HepG2 (cell line): ENCODE measurements at regions not wholly inside any gene's neighbourhood (a gene's known extent, or its start where the extent isn't known, plus 50 kb on each side); places are given as distances from the start of the nearest gene placed in this dataset.
A peak's percentile ranks its signal among the peaks of the same experiment; 100 is the strongest.

ENCODE experiments used
- AKAP8 ChIP-seq: sonication (generic); formaldehyde crosslinking; IDR thresholded peaks from 2 replicates; pipeline ENCODE4 v1.5.1; 2020; ENCODE audit warnings: mild to moderate bottlenecking, missing genetic modification reagents
- ATF2 ChIP-seq: sonication (generic); formaldehyde crosslinking; IDR thresholded peaks from 2 replicates; pipeline ENCODE4 v1.4.0; 2020; ENCODE audit warnings: missing genetic modification reagents
- ELF4 ChIP-seq: sonication (generic); formaldehyde crosslinking; IDR thresholded peaks from 2 replicates; pipeline ENCODE4 v1.5.0; 2020; ENCODE audit warnings: missing genetic modification reagents, mild to moderate bottlenecking, moderate library complexity, borderline replicate concordance
- GATAD2A ChIP-seq: IDR thresholded peaks from 2 replicates; pipeline ENCODE4 v1.6.1; 2016
- HNF4A ChIP-seq: sonication (generic); formaldehyde crosslinking; IDR thresholded peaks from 2 replicates; pipeline ENCODE4 v1.4.0; 2020; ENCODE audit warnings: missing genetic modification reagents
- HOXA3 ChIP-seq: sonication (generic); formaldehyde crosslinking; IDR thresholded peaks from 2 replicates; pipeline ENCODE4 v1.5.0; 2020; ENCODE audit warnings: missing genetic modification reagents
- KLF11 ChIP-seq: IDR thresholded peaks from 2 replicates; pipeline ENCODE4 v1.6.1; 2016; ENCODE audit warnings: missing compliant biosample characterization
- KMT2B ChIP-seq: IDR thresholded peaks from 2 replicates; pipeline ENCODE4 v1.6.1; 2016; ENCODE audit warnings: missing genetic modification reagents, missing compliant biosample characterization
- LCORL ChIP-seq, 2 experiments: fragments of 450-650 bp in 1 of 2; sonication (generic) in 1 of 2; formaldehyde crosslinking in 1 of 2; IDR thresholded peaks; 2 replicates each; pipeline versions ENCODE4 v1.5.0 to v1.6.1; 2017 to 2020; ENCODE audit warnings: antibody characterized with exemption in 1 of 2, missing genetic modification reagents in 1 of 2
- MAFK ChIP-seq, 2 experiments: IDR thresholded peaks in 1 of 2; conservative IDR thresholded peaks in 1 of 2; 2 replicates each; pipeline ENCODE4 v1.6.1; 2011; ENCODE audit warnings: improper control_type of control experiment in 2 of 2, low read length in 2 of 2
- MAZ ChIP-seq, 2 experiments: sonication (generic) in 1 of 2; formaldehyde crosslinking in 1 of 2; IDR thresholded peaks; 2 replicates each; pipeline versions ENCODE4 v1.5.0 to v1.6.1; 2012 to 2020; ENCODE audit warnings: low read depth in 2 of 2, mild to moderate bottlenecking in 2 of 2, borderline replicate concordance in 1 of 2, improper control_type of control experiment in 1 of 2, low read length in 1 of 2, missing genetic modification reagents in 1 of 2, moderate library complexity in 1 of 2
- MEF2D ChIP-seq: sonication (generic); formaldehyde crosslinking; IDR thresholded peaks from 2 replicates; pipeline ENCODE4 v1.5.1; 2020; ENCODE audit warnings: mild to moderate bottlenecking, missing genetic modification reagents
- MZF1 ChIP-seq: sonication (generic); formaldehyde crosslinking; IDR thresholded peaks from 2 replicates; pipeline ENCODE4 v1.8.1; 2023; ENCODE audit warnings: mild to moderate bottlenecking, missing genetic modification reagents, borderline replicate concordance
- PAXIP1 ChIP-seq: sonication (generic); formaldehyde crosslinking; conservative IDR thresholded peaks from 2 replicates; pipeline ENCODE4 v1.4.0; 2020; ENCODE audit warnings: mild to moderate bottlenecking, missing genetic modification reagents, moderate library complexity
- PPARG ChIP-seq: conservative IDR thresholded peaks from 2 replicates; pipeline ENCODE4 v1.6.1; 2016; ENCODE audit warnings: missing biosample characterization, missing genetic modification reagents
- RXRB ChIP-seq: IDR thresholded peaks from 2 replicates; pipeline ENCODE4 v1.6.1; 2016; ENCODE audit warnings: borderline replicate concordance, missing genetic modification reagents, missing compliant biosample characterization
- SALL1 ChIP-seq: sonication (generic); formaldehyde crosslinking; IDR thresholded peaks from 2 replicates; pipeline ENCODE4 v1.8.0; 2022; ENCODE audit warnings: mild to moderate bottlenecking, missing genetic modification reagents
- SMARCC2 ChIP-seq: fragments of 450-650 bp; IDR thresholded peaks from 2 replicates; pipeline ENCODE4 v1.6.1; 2017; ENCODE audit warnings: antibody characterized with exemption, mild to moderate bottlenecking
- SSRP1 ChIP-seq: IDR thresholded peaks from 2 replicates; pipeline ENCODE4 v1.6.1; 2016; ENCODE audit warnings: control low read depth
- XRCC5 ChIP-seq: fragments of 200-400 bp; formaldehyde crosslinking; optimal IDR thresholded peaks from 2 replicates; pipeline ENCODE3; 2017; ENCODE audit warnings: mild to moderate bottlenecking, low read length
- ZNF17 ChIP-seq: sonication (generic); formaldehyde crosslinking; IDR thresholded peaks from 2 replicates; pipeline ENCODE4 v1.5.0; 2020; ENCODE audit warnings: mild to moderate bottlenecking, missing genetic modification reagents
- ZNF264 ChIP-seq: sonication (generic); formaldehyde crosslinking; IDR thresholded peaks from 2 replicates; pipeline ENCODE4 v1.4.0; 2020; ENCODE audit warnings: missing genetic modification reagents
- ZNF629 ChIP-seq: sonication (generic); formaldehyde crosslinking; conservative IDR thresholded peaks from 2 replicates; pipeline ENCODE4 v1.5.0; 2020; ENCODE audit warnings: missing genetic modification reagents
- ZNF713 ChIP-seq: sonication (generic); formaldehyde crosslinking; IDR thresholded peaks from 2 replicates; pipeline ENCODE4 v1.4.0; 2020; ENCODE audit warnings: mild to moderate bottlenecking, missing genetic modification reagents
- ZNF788 ChIP-seq: sonication (generic); formaldehyde crosslinking; IDR thresholded peaks from 2 replicates; pipeline ENCODE4 v1.5.0; 2020; ENCODE audit warnings: mild to moderate bottlenecking, missing genetic modification reagents, borderline replicate concordance
- ZNF83 ChIP-seq: sonication (generic); formaldehyde crosslinking; IDR thresholded peaks from 2 replicates; pipeline ENCODE4 v1.4.0; 2020; ENCODE audit warnings: missing genetic modification reagents, mild to moderate bottlenecking, borderline replicate concordance
- TF ChIP-seq, protein P1 (sequence below): IDR thresholded peaks from 2 replicates; pipeline ENCODE4 v1.6.1; 2016; ENCODE audit warnings: low read depth, control low read depth

GRCh38 chr2:234887195-234887594, 64.6 kb upstream of the SH3BP4 start (continued):
- TF ChIP-seq, protein P1, sequence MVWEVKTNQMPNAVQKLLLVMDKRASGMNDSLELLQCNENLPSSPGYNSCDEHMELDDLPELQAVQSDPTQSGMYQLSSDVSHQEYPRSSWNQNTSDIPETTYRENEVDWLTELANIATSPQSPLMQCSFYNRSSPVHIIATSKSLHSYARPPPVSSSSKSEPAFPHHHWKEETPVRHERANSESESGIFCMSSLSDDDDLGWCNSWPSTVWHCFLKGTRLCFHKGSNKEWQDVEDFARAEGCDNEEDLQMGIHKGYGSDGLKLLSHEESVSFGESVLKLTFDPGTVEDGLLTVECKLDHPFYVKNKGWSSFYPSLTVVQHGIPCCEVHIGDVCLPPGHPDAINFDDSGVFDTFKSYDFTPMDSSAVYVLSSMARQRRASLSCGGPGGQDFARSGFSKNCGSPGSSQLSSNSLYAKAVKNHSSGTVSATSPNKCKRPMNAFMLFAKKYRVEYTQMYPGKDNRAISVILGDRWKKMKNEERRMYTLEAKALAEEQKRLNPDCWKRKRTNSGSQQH (CRISPR knock-in tag) = no peak
- TF ChIP-seq SSRP1 = no peak
- peak; percentile 21; the same call in 1 of the 2 replicates for TF ChIP-seq GATAD2A (CRISPR knock-in tag)
- no peak for TF ChIP-seq SMARCC2
- no peak for TF ChIP-seq ZNF17 (CRISPR knock-in tag)
- TF ChIP-seq LCORL (IDR thresholded peaks at IDR 0.05) = no peak
- 0 out of 2 replicates have a peak, but pooled peaks have one; percentile 11 for TF ChIP-seq LCORL (CRISPR knock-in tag; IDR thresholded peaks at IDR 0.05)
- no peak for TF ChIP-seq ZNF713
- peak; percentile 64; the same call in 1 of the 2 replicates for TF ChIP-seq HNF4A
- TF ChIP-seq MAFK (conservative IDR thresholded peaks at IDR 0.05 in 1 of 2, IDR thresholded peaks at IDR 0.05 in 1 of 2; ENCODE audit: low read length in 2 of 2) = peak in 1 of 2 experiments; percentile 12; a peak in 1 of 4 replicates
- TF ChIP-seq MZF1 (CRISPR knock-in tag) = no peak
- 0 out of 2 replicates have a peak, but pooled peaks have one; percentile 31 for TF ChIP-seq PAXIP1 (CRISPR knock-in tag)
- TF ChIP-seq ZNF629 = peak; percentile 94
- peak; percentile 96 for TF ChIP-seq PPARG (CRISPR knock-in tag)
- peak; percentile 53 for TF ChIP-seq SALL1
- TF ChIP-seq ELF4 (CRISPR knock-in tag) = 0 out of 2 replicates have a peak, but pooled peaks have one; percentile 34
- 0 out of 2 replicates have a peak, but pooled peaks have one; percentile 20 for TF ChIP-seq ZNF264 (CRISPR knock-in tag)
- TF ChIP-seq HOXA3 (CRISPR knock-in tag) = peak; percentile 48; the same call in 1 of the 2 replicates
- no peak for TF ChIP-seq ZNF83 (CRISPR knock-in tag)
- TF ChIP-seq AKAP8 (CRISPR knock-in tag) = no peak
- TF ChIP-seq KMT2B = no peak
- TF ChIP-seq ZNF788 (CRISPR knock-in tag) = peak; percentile 62; the same call in 1 of the 2 replicates
- TF ChIP-seq KLF11 (CRISPR knock-in tag) = no peak
- TF ChIP-seq MAZ (IDR thresholded peaks at IDR 0.05; ENCODE audit: borderline replicate concordance, low read depth, low read length) = no peak
- peak; percentile 50; the same call in 1 of the 2 replicates for TF ChIP-seq MAZ (CRISPR knock-in tag; IDR thresholded peaks at IDR 0.05; ENCODE audit: low read depth)
- TF ChIP-seq XRCC5 = peak; percentile 23
- TF ChIP-seq RXRB (CRISPR knock-in tag) = peak; percentile 91
- TF ChIP-seq MEF2D (CRISPR knock-in tag) = 0 out of 2 replicates have a peak, but pooled peaks have one; percentile 9
- TF ChIP-seq ATF2 (CRISPR knock-in tag) = no peak
